ENCODE measurements at regions not wholly inside any gene's neighbourhood (a gene's known extent, or its start where the extent isn't known, plus 50 kb on each side); places are given as distances from the start of the nearest gene placed in this dataset.
A peak's percentile ranks its signal among the peaks of the same experiment; 100 is the strongest.

DNA sequence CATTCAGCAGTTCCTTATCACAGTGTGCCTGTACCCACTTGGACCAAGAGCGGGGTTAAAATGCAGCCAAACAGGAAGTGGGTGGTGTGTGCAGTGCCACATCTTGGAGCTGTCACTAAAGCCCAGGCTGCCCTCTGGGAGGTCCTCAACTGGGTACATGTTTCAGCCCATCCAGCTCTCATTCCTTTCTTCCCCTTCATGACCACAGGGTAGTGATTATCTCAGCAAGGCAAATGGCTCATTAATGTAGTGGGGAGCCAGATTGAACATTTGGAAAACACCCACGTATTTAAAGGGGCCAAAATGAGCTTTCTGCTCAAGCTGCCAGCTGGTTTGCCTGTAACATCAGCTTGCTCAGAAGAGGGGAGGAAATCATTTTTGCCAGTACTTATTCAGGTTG lies 210.8 kb upstream of the BTG1 start:
- peak; percentile 22 for ATAC-seq
- Histone ChIP-seq H3K4me1 (ENCODE audit: low read depth) (no peaks in the 10 kb centered on the region), H3K4me3 (no peak overlapping the region), H3K9me3 (no peaks in the 10 kb centered on the region), H3K36me3 (ENCODE audit: low read depth) (no peaks in the 10 kb centered on the region)
- no peak for TF ChIP-seq CTCF (IDR thresholded peaks at IDR 0.05)
- DNase-seq = no peak
- intact Hi-C loops (cut with DNase I, micrococcal nuclease) = no loop called here

GRCh38 chr12:92349635-92350034 lies 204.0 kb upstream of the BTG1 start:
- Histone ChIP-seq H3K4me1 (ENCODE audit: low read depth) (no peaks in the 10 kb centered on the region), H3K9me3 (no peaks in the 10 kb centered on the region), H3K36me3 (ENCODE audit: low read depth) (no peaks in the 10 kb centered on the region), H3K4me3 (no peak overlapping the region)
- intact Hi-C loops (cut with DNase I, micrococcal nuclease) = no loop called here
- ATAC-seq (peak; percentile 22), DNase-seq (no peak)
- no peak for TF ChIP-seq CTCF (IDR thresholded peaks at IDR 0.05)

DNA sequence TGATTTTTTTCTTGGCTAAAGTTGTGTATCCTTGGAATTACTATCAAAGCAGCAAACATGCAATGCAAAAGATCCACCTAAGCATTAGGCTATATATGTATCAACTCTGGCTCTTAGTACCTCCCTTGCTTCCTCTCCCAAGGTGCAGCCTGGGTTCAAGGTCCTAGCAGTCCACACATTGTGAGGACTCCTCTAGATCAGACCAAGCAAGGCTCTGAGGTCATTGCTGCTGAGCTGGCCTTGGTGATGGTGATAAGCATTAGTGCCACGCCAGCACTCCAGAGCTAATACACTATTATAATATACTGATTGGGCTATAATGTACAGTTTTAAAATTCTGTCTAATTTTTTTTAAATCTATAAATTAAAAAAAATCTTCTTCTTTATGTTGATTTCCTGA lies 196.9 kb upstream of the BTG1 start:
- intact Hi-C loops (cut with DNase I, micrococcal nuclease) = no loop called here
- peak; percentile 42 for ATAC-seq
- no peaks in the 10 kb centered on the region for H3K9me3 ChIP-seq
- no peak overlapping the region for H3K4me3 ChIP-seq
- H3K36me3 ChIP-seq (ENCODE audit: low read depth) = no peaks in the 10 kb centered on the region
- no peak for DNase-seq
- no peaks in the 10 kb centered on the region for H3K4me1 ChIP-seq (ENCODE audit: low read depth)
- no peak for TF ChIP-seq CTCF (IDR thresholded peaks at IDR 0.05)

DNA sequence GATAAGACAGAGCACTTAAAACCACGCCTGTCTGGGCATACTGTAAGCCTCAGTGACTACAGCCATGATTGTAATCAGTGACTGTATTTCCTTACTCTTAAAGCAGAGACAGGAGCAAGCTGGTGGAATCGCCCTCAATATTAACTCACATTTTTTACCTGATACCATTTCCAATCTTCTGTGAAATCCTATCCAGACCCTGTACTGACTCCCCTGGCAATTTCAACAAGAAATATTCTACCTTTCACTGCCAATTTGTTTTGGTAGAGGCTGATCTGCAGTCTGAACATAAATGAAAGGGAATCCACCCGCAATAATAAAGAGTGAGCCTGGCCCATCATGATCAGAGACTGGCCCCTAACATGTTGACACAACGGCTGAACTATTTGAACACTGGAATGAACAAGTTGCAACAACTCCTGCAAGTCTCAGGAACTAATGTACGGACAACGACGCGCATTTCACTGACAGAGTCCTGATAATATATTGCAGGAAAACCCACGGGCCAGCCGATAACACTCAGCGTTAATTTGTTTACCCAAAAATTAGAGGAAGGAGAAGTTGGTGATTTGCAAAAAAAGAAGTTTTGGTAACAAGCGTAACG lies 195.5 kb upstream of the BTG1 start:
- H3K36me3 ChIP-seq (ENCODE audit: low read depth) = no peaks in the 10 kb centered on the region
- no peak overlapping the region for H3K4me3 ChIP-seq
- DNase-seq (no peak), ATAC-seq (peak; percentile 92)
- H3K9me3 ChIP-seq = no peaks in the 10 kb centered on the region
- H3K4me1 ChIP-seq (ENCODE audit: low read depth) = peaks cover 5% of the 10 kb centered on the region
- intact Hi-C loops (cut with DNase I, micrococcal nuclease) = no loop called here
- TF ChIP-seq CTCF (IDR thresholded peaks at IDR 0.05) = no peak

DNA sequence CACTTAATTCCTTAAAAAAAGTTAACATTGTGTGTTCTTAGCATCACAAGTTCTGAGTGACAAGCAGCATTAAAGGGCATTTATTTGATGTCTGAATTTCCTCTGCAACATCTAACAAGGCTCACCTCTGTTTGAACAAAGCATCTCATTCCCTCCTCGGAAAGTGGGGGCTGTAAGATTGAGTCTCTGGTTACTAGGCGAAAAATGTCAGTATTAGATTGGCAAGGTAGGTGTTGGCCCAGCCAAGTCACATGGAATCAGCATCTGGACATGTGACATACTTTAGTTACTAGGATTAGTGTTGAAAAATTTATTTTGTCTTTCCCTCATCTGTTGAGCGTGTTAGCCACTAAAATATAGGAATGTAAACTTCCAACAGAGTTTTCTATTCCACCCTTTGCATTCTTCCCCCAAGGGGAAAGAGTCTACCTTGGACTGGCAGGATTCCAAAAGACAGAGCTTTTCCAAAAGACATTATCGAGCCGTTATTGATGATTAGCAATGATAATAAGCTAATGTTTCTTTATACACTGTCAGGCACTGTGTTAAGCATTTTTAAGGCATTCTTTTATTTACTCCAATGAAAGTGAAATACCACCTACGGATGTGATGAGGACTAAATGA lies 194.9 kb upstream of the BTG1 start:
- ATAC-seq (no peak), DNase-seq (no peak)
- intact Hi-C loops (cut with DNase I, micrococcal nuclease) = no loop called here
- TF ChIP-seq CTCF (IDR thresholded peaks at IDR 0.05) = no peak
- Histone ChIP-seq H3K4me3 (no peak overlapping the region), H3K9me3 (no peaks in the 10 kb centered on the region), H3K36me3 (ENCODE audit: low read depth) (no peaks in the 10 kb centered on the region), H3K4me1 (ENCODE audit: low read depth) (peaks cover 10% of the 10 kb centered on the region)

Data from mucosa of descending colon (tissue), 3 donors.